ENCODE measurements at regions not wholly inside any gene's neighbourhood (a gene's known extent, or its start where the extent isn't known, plus 50 kb on each side); places are given as distances from the start of the nearest gene placed in this dataset.
"Not testable (repeated sequence)": the region's sequence is repeated elsewhere in the genome, so short reads cannot be mapped to it uniquely, and the experiment has no call there.

DNA sequence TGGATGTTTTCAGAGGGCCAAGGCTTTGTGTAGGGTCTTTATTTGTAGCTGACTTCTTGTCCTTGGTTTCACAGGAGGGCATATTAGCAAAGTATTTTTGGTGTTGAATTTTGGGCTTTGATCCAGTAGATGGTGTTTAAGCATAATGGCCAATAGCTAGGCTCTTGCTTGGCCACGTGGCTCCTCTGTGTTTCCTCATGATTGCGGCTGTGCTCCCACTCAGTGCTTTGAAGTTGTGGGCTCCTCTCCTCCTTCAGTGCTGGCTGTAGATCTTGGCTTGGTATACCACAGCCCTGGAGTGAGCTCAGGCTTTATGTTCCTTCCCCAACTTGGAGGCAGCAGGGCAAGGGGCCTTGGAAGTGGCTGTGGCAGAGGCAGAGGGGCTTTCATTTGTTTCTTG, 107.2 kb upstream of the CENPE start:
- no peak for DNase-seq

DNA sequence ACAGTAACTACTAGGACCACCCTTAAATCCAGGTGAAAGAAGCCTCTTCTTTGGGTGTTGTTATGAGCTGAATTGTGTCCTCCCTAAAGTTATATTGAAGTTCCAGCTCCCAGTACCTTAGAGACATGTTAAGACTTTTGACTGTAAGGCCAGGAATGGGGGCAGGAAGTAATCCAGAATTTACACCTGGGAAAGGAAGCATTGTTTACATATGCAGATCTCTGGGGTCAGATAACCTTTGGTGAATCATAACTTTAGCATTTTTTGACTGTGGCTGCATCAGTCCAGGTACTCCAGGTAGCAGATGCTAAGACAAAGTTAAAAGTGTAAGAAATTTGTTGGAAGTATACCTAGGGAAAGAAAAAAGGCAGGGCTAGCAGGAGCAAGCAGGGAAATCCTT, 104.9 kb upstream of the CENPE start:
- DNase-seq: no peak

- no peak for DNase-seq
These were observed 94.8 kb upstream of the CENPE start for GRCh38 chr4:103292959-103293358.

- DNase-seq: no peak
These were observed 94.2 kb upstream of the CENPE start for GRCh38 chr4:103292373-103292772.

DNA sequence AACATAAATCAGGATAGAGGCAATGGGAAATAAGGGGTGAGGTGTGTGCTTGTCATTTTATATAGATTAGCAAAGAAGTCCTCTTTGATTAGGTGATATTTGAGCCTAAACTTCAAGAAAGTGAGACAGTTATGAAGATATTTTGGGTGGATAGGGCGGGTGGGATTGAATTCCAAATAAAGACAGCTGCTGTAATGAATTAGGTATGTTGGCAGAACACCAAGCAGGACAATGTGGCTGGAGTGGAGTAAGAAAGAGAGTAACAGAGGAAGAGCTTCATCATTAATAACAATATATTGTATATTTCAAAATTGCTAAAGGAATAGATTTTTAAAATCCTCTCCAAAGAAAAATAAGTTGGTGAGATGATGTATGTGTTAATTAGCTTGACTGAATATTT, 91.0 kb upstream of the CENPE start:
- DNase-seq: no peak

GRCh38 chr4:103272174-103272573, 74.0 kb upstream of the CENPE start:
- no peak for DNase-seq

DNA sequence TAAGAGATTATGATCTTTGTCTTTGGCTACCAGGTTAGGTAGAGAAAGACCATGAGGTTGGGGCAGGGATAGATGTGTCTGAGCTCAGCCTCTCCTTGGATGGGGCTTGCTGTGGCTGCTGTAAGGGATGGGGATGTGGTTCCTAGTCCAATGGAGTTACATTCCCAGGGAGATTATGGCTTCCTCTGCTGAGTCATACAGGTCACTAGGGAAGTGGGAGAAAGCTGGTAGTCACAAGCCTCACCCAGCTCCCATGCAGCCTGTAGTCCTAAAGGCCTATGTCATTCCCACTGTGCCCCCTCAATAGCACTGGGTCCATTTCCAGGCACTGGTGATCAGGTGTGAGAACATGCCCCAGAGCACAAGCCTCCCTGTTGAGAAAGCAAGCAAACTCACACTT, 70.6 kb upstream of the CENPE start:
- no peak for DNase-seq

DNA sequence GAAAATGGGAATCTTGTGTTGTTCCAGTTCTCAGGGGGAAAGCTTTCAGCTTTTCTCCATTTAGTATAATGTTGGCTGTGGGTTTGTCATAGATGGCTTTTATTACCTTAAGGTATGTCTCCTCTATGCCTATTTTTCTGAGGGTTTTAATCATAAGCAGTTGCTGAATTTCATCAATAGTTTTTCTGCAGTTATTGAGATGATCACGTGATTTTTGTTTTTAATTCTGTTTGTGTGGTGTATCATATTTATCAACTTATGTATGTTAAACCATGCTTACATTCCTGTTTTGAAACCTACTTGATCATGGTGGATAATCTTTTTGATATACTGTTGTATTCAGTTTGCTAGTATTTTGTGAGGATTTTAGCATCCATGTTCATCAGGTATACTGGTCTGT, 66.8 kb upstream of the CENPE start:
- no peak for DNase-seq

GRCh38 chr4:103256068-103256467, 57.9 kb upstream of the CENPE start:
- not testable (repeated sequence) for DNase-seq
